ENCODE measurements at regions not wholly inside any gene's neighbourhood (a gene's known extent, or its start where the extent isn't known, plus 50 kb on each side); places are given as distances from the start of the nearest gene placed in this dataset.
A peak's percentile ranks its signal among the peaks of the same experiment; 100 is the strongest.

DNA sequence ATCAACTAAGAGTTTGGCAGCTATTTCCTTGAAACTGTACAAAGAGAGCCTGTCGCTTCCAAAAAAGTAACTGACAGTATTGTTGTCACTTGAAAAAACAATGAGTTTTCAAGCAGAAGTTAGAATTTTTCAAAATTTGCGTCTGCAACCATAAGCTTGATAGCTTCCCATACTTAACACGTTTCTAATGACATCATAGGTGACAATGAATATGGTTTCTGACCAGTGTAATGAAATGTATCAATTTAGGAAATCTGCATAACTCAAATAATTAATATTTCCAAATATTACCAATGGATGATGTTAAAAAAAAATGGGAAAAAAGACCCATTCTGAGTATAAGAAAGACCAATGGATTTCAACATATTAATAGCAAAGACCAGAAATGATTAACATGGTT is 165.4 kb upstream of the CRY1 start:
- DNase-seq (ENCODE audit: low read depth): no peak
- TF ChIP-seq, protein P1, sequence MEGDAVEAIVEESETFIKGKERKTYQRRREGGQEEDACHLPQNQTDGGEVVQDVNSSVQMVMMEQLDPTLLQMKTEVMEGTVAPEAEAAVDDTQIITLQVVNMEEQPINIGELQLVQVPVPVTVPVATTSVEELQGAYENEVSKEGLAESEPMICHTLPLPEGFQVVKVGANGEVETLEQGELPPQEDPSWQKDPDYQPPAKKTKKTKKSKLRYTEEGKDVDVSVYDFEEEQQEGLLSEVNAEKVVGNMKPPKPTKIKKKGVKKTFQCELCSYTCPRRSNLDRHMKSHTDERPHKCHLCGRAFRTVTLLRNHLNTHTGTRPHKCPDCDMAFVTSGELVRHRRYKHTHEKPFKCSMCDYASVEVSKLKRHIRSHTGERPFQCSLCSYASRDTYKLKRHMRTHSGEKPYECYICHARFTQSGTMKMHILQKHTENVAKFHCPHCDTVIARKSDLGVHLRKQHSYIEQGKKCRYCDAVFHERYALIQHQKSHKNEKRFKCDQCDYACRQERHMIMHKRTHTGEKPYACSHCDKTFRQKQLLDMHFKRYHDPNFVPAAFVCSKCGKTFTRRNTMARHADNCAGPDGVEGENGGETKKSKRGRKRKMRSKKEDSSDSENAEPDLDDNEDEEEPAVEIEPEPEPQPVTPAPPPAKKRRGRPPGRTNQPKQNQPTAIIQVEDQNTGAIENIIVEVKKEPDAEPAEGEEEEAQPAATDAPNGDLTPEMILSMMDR (IDR thresholded peaks at IDR 0.05; ENCODE audit: control insufficient read depth, insufficient read depth, low read depth, low read length, missing control alignments): no peak
- H3K4me3 ChIP-seq (ENCODE audit: control insufficient read depth, low read depth, low read length): no peak overlapping the region

DNA sequence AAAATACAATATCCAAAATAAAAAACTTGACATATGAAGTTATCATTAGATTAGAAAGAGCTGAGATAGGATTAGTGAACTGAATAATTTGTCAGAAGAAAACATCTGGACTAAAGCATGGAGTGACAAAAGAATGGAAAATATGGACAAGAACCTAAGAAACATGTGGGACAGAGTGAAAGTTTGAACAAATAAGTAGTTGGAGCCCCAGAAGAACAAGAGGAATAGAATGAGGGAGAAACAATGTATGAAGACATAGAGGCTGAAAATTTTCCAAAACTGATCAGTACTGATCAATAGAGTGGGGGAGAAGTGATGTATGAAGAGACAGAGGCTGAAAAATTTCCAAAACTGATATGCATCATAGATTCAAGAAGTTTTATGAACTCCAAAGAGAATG is 170.6 kb upstream of the CRY1 start:
- TF ChIP-seq, protein P1 (IDR thresholded peaks at IDR 0.05; ENCODE audit: control insufficient read depth, insufficient read depth, low read depth, low read length, missing control alignments): no peak
- H3K4me3 ChIP-seq (ENCODE audit: control insufficient read depth, low read depth, low read length): no peak overlapping the region
- DNase-seq (ENCODE audit: low read depth): no peak

DNA sequence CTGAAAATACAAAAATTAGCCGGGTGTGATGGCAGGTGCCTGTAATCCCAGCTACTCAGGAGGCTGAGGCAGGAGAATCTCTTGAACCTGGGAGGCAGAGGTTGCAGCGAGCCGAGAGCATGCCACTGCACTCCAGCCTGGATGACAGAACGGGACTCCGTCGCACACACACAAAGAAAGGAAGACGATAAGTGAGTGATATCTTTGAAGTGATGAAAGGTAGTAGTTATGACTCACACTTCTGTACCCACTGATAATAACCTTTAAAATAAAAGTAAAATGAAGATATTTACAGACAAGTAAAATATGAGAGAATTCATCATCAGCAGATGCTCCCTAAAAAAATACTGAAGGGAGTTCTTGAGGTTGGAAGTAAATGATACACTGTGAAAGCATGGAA is 171.3 kb upstream of the CRY1 start:
- TF ChIP-seq, protein P1 (IDR thresholded peaks at IDR 0.05; ENCODE audit: control insufficient read depth, insufficient read depth, low read depth, low read length, missing control alignments): no peak
- no peak for DNase-seq (ENCODE audit: low read depth)

DNA sequence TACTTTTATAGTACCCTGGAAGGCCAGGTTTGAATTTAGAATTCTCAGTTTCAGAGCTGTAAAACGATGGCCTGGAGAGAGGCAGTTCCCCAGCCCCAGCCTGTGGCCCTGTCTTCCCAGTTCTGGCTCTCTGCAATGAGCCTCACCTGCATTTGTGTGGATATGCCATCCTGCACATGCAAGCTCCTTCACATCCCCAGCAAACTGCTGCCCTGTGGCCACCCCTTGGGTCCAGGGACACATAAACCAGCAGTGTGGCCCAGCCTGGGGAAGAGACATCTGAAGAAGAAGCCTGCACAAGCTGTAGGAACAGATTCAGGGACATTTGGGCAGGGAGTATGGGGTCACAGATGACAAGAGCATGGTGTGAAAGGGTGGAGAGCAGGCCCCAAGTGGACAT is 174.3 kb upstream of the CRY1 start:
- H3K4me3 ChIP-seq (ENCODE audit: control insufficient read depth, low read depth, low read length): no peak overlapping the region
- DNase-seq (ENCODE audit: low read depth): no peak
- TF ChIP-seq, protein P1 (IDR thresholded peaks at IDR 0.05; ENCODE audit: control insufficient read depth, insufficient read depth, low read depth, low read length, missing control alignments): no peak

More for the DNA sequence above, 171.3 kb upstream of the CRY1 start:
- H3K4me3 ChIP-seq (ENCODE audit: control insufficient read depth, low read depth, low read length): no peak overlapping the region

DNA sequence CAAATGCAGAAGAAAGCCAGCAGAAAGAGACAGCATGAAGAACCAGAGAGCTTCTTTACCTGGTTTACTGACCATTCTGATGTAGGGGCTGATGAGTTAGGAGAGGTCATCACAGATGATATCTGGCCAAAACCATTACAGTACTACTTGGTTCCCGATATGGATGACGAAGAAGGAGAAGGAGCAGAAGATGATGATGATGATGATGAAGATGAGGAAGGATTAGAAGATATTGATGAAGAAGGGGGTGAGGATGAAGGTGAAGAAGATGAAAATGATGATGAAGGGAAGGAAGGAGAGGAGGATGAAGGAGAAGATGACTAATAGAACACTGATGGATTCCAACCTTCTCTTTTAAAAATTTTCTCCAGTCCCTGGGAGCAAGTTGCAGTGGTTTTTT is 178.2 kb upstream of the CRY1 start:
- no peak for DNase-seq (ENCODE audit: low read depth)
- H3K4me3 ChIP-seq (ENCODE audit: control insufficient read depth, low read depth, low read length): no peak overlapping the region
- TF ChIP-seq, protein P1 (IDR thresholded peaks at IDR 0.05; ENCODE audit: control insufficient read depth, insufficient read depth, low read depth, low read length, missing control alignments): no peak

DNA sequence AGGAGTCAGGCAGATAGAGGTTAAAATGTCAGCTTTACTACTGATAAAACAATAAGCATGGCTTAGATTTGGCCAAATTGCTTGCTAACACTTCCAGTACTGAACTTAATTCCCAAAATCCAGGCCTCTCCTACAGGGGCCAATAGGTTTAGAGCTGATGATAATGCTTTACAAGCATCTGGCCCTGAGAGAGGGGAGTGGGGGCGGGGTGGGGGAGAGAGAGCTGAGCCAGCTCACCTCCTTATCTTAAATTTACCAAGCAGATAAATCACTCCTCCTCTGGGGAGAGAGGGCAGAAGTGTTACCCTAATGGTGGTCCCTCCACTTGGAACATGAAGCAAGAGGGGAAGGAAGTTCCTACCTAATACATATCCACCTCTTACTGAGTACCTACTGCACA is 182.2 kb upstream of the CRY1 start:
- no peak overlapping the region for H3K4me3 ChIP-seq (ENCODE audit: control insufficient read depth, low read depth, low read length)
- DNase-seq (ENCODE audit: low read depth): no peak
- TF ChIP-seq, protein P1 (IDR thresholded peaks at IDR 0.05; ENCODE audit: control insufficient read depth, insufficient read depth, low read depth, low read length, missing control alignments): no peak

DNA sequence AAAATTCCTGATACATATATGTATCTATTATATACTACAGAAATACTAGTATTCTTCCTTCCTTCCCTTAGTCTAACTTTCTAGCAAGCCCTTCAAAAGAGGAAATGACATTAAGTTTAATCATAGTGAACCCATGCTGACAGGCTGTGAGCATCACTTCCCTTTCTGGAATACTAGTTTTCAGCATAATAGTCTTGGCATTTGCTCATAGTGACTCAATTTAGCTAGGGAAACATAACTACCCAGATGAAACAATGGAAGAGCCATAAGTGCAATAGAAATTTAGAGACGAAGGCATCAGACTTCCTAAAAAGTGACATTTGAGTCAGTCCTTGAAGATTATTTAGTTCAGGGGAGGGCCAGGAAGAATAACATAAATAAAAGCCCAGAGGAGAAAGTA is 184.5 kb upstream of the CRY1 start:
- TF ChIP-seq, protein P1 (IDR thresholded peaks at IDR 0.05; ENCODE audit: control insufficient read depth, insufficient read depth, low read depth, low read length, missing control alignments): no peak
- no peak overlapping the region for H3K4me3 ChIP-seq (ENCODE audit: control insufficient read depth, low read depth, low read length)
- peak; percentile 16 for DNase-seq (ENCODE audit: low read depth)

Data from AG09309 (cell line).